ENCODE measurements at regions not wholly inside any gene's neighbourhood (a gene's known extent, or its start where the extent isn't known, plus 50 kb on each side); places are given as distances from the start of the nearest gene placed in this dataset.
"Not testable (repeated sequence)": the region's sequence is repeated elsewhere in the genome, so short reads cannot be mapped to it uniquely, and the experiment has no call there.

- DNase-seq: no peak
Measured at GRCh38 chr2:180694445-180695421, 285.7 kb upstream of the UBE2E3 start.

GRCh38 chr2:180692322-180692721 is 288.1 kb upstream of the UBE2E3 start:
- no peak for DNase-seq

- DNase-seq: not testable (repeated sequence)
Measured at GRCh38 chr2:180691855-180692223, 288.6 kb upstream of the UBE2E3 start.

- not testable (repeated sequence) for DNase-seq
Measured at GRCh38 chr2:180691186-180691854, 289.1 kb upstream of the UBE2E3 start.

- no peak for DNase-seq
Measured at GRCh38 chr2:180690611-180691010, 289.8 kb upstream of the UBE2E3 start.

GRCh38 chr2:180682871-180683270 is 297.5 kb upstream of the UBE2E3 start:
- no peak for DNase-seq

GRCh38 chr2:180679693-180680092 is 300.7 kb upstream of the UBE2E3 start:
- DNase-seq: no peak

- no peak for DNase-seq
Measured at GRCh38 chr2:180678625-180678972, 301.8 kb upstream of the UBE2E3 start.

GRCh38 chr2:180677930-180678624 is 302.3 kb upstream of the UBE2E3 start:
- no peak for DNase-seq

GRCh38 chr2:180677200-180677599 is 303.2 kb upstream of the UBE2E3 start:
- no peak for DNase-seq

GRCh38 chr2:180676520-180677025 is 303.8 kb upstream of the UBE2E3 start:
- no peak for DNase-seq

GRCh38 chr2:180675170-180675569 is 305.2 kb upstream of the UBE2E3 start:
- no peak for DNase-seq

- DNase-seq: no peak
Measured at GRCh38 chr2:180672377-180672776, 308.0 kb upstream of the UBE2E3 start.

- no peak for DNase-seq
Measured at GRCh38 chr2:180670302-180671003, 310.0 kb upstream of the UBE2E3 start.

GRCh38 chr2:180669016-180669415 is 311.4 kb upstream of the UBE2E3 start:
- no peak for DNase-seq

- DNase-seq: no peak
Measured at GRCh38 chr2:180664507-180664906, 315.9 kb upstream of the UBE2E3 start.

GRCh38 chr2:180662941-180663471 is 317.4 kb upstream of the UBE2E3 start:
- peak; percentile 29 for DNase-seq

GRCh38 chr2:180662521-180662920 is 317.9 kb upstream of the UBE2E3 start:
- DNase-seq: no peak

- DNase-seq: no peak
Measured at GRCh38 chr2:180661686-180662030, 318.7 kb upstream of the UBE2E3 start.

- DNase-seq: peak; percentile 58
Measured at GRCh38 chr2:180660881-180661685, 319.3 kb upstream of the UBE2E3 start.

GRCh38 chr2:180660207-180660606 is 320.2 kb upstream of the UBE2E3 start:
- DNase-seq: no peak

Data from hindlimb muscle (tissue), 1 donor.